HCT116 (cell line): ENCODE measurements at regions not wholly inside any gene's neighbourhood (a gene's known extent, or its start where the extent isn't known, plus 50 kb on each side); places are given as distances from the start of the nearest gene placed in this dataset.

Source experiments
- POLR2A ChIP-seq: IDR thresholded peaks from 2 replicates; pipeline ENCODE4 v1.7.0; 2011; ENCODE audit warnings: borderline replicate concordance; ENCODE audit not compliant: insufficient read depth, insufficient read length; ENCODE audit errors: extremely low read depth
- SIN3A ChIP-seq: IDR thresholded peaks from 2 replicates; pipeline ENCODE4 v1.6.1; 2012; ENCODE audit warnings: low read depth
- YY1 ChIP-seq: IDR thresholded peaks from 2 replicates; pipeline ENCODE4 v1.6.1; 2011; ENCODE audit warnings: low read length, low read depth, moderate library complexity, mild to moderate bottlenecking; ENCODE audit not compliant: insufficient replicate concordance; ENCODE audit errors: extremely low read depth
- ZNF274 ChIP-seq: fragments of 200-500 bp; sonication (Bioruptor generic); IDR thresholded peaks from 2 replicates; pipeline ENCODE4 v1.6.1; 2014; ENCODE audit warnings: mild to moderate bottlenecking, low read depth, low read length, inconsistent platforms
- TF ChIP-seq, protein P1 (sequence below): IDR thresholded peaks from 2 replicates; pipeline ENCODE4 v1.6.1; 2011; ENCODE audit warnings: mild to moderate bottlenecking, low read length, moderate library complexity; ENCODE audit not compliant: insufficient replicate concordance; ENCODE audit errors: extremely low read depth
- TF ChIP-seq, protein P2 (sequence below): IDR thresholded peaks from 2 replicates; pipeline ENCODE4 v1.6.1; 2012
- TF ChIP-seq, protein P3 (sequence below), 3 experiments: fragments of 200-600 bp in 1 of 3; sonication (generic) in 1 of 3; IDR thresholded peaks in 2 of 3; conservative IDR thresholded peaks in 1 of 3; 2 replicates each; pipeline ENCODE4 v1.5.1; 2012 to 2017; ENCODE audit warnings: low read depth in 2 of 3, low read length in 2 of 3, antibody characterized with exemption in 1 of 3, borderline replicate concordance in 1 of 3, control low read depth in 1 of 3, mild to moderate bottlenecking in 1 of 3, mixed read lengths in 1 of 3, mixed run types in 1 of 3, moderate library complexity in 1 of 3; ENCODE audit not compliant: insufficient read depth in 1 of 3
- TF ChIP-seq, protein P4 (sequence below): IDR thresholded peaks from 2 replicates; pipeline ENCODE4 v1.6.1; 2012

DNA sequence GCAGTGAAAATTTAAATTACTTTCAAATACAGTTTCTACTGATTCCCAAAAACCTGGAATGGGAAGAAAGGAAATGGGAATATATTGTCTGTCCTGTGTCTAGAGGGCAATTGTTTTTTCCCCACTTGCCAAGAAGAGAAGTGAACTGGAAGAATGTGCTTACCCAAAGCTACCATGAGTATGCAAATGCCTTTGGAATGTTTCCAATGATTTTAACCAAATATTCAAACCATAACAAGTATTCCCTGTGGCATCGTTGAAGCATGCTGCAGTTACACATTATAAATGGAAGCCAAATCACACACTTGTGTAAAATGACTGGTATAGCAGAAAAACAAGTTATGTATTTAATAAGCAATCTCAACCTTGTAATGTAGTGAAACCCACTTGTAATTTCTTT is 368.2 kb downstream of the GBE1 start:
- TF ChIP-seq, protein P1, sequence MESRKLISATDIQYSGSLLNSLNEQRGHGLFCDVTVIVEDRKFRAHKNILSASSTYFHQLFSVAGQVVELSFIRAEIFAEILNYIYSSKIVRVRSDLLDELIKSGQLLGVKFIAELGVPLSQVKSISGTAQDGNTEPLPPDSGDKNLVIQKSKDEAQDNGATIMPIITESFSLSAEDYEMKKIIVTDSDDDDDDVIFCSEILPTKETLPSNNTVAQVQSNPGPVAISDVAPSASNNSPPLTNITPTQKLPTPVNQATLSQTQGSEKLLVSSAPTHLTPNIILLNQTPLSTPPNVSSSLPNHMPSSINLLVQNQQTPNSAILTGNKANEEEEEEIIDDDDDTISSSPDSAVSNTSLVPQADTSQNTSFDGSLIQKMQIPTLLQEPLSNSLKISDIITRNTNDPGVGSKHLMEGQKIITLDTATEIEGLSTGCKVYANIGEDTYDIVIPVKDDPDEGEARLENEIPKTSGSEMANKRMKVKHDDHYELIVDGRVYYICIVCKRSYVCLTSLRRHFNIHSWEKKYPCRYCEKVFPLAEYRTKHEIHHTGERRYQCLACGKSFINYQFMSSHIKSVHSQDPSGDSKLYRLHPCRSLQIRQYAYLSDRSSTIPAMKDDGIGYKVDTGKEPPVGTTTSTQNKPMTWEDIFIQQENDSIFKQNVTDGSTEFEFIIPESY: no peak
- TF ChIP-seq, protein P2, sequence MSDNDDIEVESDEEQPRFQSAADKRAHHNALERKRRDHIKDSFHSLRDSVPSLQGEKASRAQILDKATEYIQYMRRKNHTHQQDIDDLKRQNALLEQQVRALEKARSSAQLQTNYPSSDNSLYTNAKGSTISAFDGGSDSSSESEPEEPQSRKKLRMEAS: no peak
- TF ChIP-seq, protein P3, sequence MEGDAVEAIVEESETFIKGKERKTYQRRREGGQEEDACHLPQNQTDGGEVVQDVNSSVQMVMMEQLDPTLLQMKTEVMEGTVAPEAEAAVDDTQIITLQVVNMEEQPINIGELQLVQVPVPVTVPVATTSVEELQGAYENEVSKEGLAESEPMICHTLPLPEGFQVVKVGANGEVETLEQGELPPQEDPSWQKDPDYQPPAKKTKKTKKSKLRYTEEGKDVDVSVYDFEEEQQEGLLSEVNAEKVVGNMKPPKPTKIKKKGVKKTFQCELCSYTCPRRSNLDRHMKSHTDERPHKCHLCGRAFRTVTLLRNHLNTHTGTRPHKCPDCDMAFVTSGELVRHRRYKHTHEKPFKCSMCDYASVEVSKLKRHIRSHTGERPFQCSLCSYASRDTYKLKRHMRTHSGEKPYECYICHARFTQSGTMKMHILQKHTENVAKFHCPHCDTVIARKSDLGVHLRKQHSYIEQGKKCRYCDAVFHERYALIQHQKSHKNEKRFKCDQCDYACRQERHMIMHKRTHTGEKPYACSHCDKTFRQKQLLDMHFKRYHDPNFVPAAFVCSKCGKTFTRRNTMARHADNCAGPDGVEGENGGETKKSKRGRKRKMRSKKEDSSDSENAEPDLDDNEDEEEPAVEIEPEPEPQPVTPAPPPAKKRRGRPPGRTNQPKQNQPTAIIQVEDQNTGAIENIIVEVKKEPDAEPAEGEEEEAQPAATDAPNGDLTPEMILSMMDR (IDR thresholded peaks at IDR 0.05 in 2 of 3, conservative IDR thresholded peaks at IDR 0.05 in 1 of 3; ENCODE audit: borderline replicate concordance in 1 of 3, insufficient read depth in 1 of 3, low read depth in 2 of 3, low read length in 2 of 3): no peak
- TF ChIP-seq POLR2A (no peak), ZNF274 (no peak), YY1 (no peak), SIN3A (no peak)
- TF ChIP-seq, protein P4, sequence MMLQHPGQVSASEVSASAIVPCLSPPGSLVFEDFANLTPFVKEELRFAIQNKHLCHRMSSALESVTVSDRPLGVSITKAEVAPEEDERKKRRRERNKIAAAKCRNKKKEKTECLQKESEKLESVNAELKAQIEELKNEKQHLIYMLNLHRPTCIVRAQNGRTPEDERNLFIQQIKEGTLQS: no peak
